GM21786 (cell line): ENCODE measurements at regions not wholly inside any gene's neighbourhood (a gene's known extent, or its start where the extent isn't known, plus 50 kb on each side); places are given as distances from the start of the nearest gene placed in this dataset.
"Not testable (repeated sequence)": the region's sequence is repeated elsewhere in the genome, so short reads cannot be mapped to it uniquely, and the experiment has no call there.

Experiments
- ATAC-seq: cut with Tn5 transposase; IDR thresholded peaks from one replicate; pipeline ENCODE4 v1.9.1; 2021; ENCODE audit not compliant: unreplicated experiment

DNA sequence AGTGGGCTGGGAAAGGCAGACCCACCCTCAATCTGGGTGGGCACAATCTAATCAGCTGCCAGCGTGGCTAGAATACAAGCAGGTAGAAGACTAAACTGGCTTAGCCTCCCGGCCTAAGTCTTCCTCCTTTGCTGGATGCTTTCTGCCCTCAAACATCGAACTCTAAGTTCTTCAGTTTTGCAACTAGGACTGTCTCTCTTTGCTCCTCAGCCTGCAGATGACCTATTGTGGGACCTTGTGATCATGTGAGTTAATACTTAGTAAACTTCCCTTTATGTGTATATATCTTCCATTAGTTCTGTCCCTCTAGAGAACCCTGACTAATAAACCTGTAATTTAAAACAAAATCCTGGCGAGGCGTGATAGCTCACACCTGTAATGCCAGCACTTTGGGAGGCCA, 51.8 kb upstream of the SLC39A8 start:
- ATAC-seq = not testable (repeated sequence)

DNA sequence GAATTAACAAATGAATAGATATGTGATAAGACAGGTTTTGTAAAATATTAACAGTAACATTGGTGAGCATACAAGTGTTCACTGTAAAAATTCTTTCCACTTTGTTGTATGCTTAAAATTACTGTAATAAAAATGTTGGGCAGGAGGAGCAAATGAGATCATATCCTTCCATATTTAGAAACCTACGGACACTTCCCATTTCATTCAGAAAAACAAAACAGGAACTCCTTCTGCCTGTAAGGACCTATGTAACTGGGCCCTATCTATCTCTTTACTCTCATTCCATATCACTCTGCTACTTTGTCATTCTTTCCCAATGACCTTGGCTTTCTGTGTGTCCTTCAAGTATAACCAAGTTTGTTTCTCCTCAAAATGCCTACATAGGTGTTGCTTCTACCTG, 53.7 kb upstream of the SLC39A8 start:
- ATAC-seq = no peak

DNA sequence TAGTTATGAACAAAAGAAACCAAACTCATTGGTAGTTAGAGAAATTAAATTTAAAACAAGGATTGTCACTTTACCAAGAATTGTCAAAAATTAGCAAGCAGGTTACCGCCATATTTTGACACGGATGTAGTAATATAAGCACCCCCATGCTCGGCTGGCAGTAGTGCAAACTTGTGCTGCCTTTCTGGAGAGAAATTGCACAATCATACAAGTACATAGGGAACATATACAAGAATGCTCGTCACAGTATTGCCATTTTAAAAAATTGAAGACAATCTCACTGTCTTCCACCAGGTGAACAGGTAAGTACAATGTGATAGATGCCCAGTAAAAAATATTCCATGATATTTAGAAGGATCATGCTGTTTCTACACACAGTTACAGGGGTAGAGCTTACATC, 55.6 kb upstream of the SLC39A8 start:
- ATAC-seq = no peak

DNA sequence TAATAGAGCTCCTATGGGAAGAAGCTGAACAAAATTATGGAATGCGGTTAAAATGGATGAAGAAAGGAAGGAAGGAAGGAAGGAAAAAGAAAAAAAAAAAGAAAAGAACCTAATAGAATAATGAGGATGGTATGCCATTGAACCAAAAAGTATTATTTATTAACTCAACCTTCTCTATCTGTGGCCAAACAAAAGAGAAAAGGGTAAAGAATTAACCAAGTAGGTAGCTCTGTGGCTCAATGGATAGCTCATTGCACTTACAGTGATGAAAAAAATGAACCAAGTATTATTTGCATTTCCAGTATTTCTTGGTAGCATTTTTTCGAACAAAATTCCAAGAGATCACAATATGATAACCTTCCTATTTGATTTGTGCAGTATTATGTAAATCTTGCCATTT, 56.9 kb upstream of the SLC39A8 start:
- ATAC-seq = no peak

DNA sequence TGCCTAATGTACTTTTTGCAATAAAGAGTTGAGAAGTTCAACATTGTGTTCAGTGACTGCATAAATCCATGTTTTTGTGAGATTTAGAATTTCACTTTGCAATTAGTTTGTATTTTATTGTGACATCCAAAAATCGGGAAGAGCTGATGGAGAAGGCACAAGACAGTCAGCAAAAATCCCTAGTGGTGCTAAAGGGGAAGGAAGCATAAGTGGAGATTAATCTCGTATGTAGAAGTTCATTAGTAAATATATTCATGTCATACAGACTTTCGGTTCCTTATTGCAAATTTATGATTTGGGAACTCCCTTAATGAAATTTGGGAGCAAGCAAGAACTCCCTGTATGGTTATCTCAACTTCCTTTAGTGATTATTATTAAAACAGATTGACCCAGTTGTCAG, 57.8 kb upstream of the SLC39A8 start:
- no peak for ATAC-seq

DNA sequence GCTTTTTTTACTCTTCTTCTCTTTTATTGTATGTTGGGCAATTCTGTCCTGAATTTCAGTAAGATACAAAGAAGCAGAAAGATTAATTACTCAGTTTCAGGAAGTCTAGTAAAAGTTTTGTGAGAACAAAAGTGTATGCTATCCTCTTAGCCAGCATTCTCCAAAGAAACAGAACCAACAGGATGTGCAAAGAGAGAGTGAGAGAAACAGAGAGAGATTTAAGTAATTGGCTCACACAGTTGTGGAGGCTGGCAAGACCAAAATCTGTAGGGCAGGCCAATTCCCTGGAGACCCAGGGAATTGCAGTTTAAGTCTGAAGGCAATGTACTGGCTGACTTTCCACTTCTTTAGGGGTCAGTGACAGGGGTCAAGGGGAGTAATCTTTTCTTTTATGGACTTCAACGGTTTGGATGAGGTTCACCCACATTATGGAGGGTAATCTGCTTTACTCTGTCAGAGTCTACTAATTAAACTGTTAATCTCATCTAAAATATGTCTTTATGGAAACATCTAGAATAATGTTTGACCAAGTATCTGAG, 59.2 kb upstream of the SLC39A8 start:
- ATAC-seq = no peak

DNA sequence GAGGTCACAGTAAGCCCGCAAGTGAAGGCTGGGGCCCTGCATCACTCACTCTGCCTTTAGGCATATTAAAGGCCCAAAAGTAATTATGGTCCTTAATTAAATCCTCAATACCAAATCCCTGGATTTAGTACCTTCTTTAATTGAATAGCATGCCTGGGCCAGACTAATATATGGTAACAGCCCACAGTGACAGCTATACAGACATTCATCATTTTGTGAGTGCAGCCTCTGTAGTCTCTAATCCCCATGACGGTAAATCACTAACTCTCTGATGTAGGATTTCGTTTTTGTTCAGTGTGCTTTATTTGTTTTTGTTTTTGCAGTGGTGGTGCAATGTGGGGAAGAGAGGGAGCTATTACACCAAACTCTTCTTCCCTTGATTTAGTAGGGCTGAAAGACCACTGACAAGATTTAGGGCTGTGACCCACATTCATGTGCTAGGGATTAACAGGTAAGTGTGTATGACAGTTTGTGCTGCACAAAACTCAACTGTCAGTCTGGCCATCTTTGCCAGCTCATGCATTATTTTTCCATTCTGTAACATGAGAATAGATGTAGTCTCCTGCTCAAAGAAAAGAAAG, 60.6 kb upstream of the SLC39A8 start:
- no peak for ATAC-seq

DNA sequence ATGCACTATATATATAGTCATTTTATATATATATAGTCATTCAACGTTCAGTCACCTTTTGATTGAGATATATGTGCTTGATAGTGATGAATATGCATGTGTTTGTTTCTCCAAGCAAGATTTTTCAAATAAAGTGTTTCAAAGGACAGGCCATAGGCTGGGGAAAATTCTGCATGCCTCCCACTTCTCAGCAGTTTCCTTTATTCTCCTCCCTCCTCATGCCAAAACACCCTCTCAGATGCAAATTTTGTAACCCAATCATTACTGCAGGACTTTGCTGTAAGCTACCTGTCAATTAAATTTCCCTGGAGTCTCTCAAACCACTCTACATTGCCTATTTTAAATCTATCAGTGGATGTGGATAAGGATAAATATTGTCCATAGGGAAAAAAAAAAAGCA, 65.6 kb upstream of the SLC39A8 start:
- not testable (repeated sequence) for ATAC-seq

DNA sequence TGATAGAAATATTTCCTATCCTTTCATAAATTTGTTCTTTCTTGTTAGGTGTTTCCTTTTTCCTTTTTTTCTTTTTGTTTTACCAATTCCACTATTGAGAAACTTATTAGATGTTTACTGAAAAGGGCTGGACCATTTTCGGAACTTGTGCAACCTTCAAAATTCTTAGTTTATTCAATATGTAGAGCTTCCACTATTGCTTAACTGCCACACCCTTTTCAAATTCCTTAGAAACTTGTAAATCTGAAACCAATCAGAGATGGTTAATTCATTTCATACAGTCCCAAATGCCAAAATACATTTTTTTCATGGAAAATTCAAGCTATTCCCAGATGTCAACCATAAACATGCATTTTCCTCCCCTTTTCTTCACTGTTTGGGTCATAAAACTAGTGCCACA, 66.1 kb upstream of the SLC39A8 start:
- ATAC-seq = no peak

DNA sequence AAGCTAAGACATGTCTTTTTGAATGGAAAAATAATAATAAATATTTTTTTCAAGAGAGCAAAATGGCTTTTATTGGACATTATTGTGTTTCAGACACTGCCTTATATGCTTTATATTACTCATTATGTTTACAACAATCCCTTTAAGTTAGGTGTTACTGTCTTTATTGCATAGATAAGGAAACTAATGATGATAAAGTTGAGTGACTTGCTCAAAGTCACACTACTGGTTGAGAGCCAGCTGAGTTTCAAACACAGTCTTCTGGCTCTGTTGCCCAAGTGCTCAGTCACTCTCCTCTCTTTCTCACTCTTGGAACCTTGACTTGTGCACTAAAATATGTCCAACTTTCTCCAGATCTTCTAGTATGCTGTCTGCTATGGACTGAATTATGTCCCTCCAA, 71.5 kb upstream of the SLC39A8 start:
- no peak for ATAC-seq

DNA sequence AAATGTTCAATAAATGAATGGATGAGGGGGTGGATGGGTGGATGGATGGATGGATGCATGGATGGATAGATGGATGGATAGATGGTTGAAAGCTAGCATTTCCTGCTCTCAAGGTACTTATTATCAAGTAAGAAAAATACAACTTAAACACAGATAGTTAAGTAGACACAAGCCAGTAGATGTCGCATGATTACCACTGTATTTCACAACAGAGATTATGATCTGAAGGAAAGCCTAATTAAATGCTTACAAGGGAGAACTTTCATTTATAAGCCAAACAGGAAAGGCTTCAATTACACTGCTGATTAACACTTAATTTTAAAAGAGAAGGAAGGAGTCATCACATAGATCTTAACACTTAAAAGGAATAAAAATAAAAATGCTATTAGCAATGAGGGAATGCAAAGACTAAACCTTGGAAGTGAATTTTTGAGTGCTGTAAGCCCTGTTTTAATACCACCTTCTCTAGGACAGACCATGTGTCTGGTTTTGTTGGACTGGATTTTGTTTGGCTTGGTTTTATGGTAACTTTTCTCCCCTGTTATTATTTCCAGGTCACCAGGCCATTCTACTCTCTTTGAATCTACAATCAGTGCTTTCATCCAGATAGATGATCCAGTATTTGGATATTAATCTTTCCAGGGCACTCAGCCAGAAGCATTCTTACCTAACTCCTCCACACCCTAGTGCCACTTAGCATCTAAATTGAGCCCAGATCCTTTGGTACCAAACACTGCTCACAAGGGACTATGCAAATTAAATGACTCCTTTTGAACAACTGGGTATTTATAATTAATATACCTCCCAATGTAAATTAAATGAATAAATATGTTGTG, 75.5 kb upstream of the SLC39A8 start:
- no peak for ATAC-seq

DNA sequence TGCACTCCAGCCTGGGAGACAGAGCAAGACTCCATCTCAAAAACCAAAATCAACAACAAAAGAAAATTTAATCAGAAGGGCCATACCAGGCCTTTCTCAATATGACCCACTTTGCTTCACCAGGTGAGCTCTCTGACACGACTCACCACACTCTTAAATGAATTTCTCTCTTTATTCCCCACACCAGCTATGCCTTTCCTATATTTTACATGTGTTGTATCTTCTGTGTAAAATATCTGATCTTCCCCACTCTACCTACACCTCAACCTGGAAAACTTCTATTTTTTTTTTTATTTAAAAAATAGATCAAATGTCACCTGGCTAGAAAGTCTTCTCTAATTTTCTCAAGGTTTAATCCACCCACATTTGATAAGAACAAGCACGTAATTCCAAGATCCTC, 77.6 kb upstream of the SLC39A8 start:
- ATAC-seq = no peak

DNA sequence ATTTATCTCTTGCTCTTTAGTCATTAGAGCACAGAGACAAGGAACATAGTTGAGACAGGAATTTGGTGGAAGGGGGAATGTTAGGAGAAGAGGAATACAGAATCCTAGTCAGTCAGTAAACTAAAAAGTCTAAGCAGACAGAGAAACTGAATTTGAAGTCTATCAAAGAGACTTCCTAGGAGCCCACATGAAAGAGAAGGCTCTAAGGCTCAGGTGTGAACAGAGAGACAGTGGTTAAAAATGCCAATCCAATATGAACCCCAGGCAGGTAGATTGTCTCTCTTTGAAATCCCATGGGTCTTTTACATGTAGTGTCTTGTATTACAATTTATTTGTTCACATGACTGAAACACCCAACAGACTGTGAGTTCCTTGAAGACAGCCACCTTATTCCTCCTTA, 77.8 kb upstream of the NFKB1 start:
- no peak for ATAC-seq

DNA sequence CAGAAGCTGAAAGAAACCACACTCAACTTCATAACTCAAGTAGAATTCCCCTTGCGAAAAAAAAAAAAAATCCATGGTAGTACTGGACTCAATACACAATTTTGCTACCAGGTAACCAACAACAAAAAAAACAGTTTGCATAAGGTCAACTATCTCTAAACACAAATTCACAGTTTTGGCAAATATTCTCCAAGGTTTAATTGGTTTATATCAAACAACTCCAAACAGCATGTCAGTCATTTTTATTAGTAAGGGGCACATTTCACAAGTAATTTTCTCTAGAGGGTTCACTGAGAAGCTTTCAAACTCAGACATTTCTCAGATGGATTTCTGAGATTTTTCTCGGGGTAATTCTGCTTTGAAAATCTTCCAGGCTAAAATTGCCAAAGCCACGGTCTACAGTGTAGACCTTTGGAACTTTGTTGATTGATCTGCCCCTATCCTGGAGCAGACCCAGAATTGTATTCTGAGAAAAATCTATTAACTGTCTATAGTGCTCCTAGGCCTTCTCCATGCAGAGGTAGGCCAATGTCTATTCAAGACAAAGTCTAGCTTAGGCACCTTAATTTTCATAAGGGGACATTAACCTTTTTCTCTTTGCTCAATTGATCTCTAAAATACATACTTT, 73.7 kb upstream of the NFKB1 start:
- ATAC-seq = no peak

DNA sequence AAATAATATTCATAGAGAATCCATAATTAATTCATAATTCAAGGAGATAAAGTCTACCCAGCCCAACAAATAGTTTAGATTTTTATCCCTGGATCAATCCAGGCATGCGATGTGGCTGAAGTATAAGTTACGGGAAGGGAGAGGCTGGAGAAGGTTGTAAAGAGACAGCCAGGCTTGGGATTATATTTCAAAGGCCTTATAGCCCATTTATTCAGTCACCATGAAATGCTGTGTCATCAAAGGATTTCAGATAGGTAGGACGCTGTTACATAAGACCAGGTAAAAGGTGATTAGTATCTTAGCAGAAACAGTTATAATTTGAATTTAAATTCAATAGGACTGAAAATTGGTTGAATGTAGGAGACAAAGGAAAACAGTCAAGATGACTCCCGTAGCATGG, 73.0 kb upstream of the NFKB1 start:
- no peak for ATAC-seq

DNA sequence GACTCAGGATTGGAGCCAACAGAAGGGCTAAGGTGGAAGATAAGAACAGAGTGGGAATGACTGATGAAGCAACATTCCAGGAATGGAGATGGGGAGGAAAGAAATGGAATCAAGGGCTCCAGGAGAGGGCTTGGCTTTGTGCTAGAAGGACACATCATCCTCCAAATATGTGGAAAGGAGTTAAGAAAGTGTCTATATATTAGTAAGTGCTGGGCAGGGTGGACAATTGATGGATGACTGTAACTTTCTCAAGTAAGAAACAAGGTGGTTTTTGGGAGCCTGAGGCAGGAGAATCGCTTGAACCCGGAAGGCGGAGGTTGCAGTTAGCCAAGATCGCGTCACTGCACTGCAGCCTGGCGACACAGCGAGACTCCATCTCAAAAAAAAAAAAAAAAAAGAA, 71.6 kb upstream of the NFKB1 start:
- ATAC-seq = no peak

DNA sequence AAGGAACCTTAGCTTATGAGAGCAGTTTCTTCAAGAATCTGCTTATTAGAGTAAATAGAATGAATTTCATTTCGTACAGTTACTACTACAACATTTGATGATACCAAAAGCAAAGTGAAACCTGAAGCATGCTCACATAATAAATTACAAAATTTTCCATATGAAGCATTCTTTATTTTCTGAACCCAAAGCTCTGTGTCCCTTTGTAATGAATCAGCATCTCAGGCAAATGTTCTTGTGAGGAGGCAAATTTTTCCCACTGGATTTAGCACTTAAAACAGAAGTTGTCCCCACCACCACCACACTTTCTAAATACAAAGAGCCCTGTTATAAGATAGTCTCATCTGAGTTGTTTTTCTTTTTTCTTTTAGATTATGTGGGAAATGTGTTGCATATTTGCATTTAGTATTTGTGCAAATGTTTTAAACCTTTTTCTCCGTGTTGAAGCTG, 70.7 kb upstream of the NFKB1 start:
- no peak for ATAC-seq

DNA sequence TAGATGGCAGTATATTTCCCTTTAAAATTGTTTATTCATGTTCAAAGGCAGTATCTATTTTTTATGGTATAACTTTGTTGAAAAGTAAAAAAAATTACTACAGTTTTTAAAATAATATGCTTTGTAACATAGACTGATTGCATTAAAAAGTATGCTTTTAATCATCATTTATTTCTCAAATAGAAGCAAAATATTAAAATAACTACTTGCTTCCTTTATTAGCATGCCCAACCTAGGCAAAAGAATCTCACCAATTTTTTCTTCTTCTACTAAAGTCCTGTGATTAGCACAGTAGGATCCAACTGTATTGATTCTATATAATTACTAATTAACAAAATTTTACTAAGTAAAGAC, 69.6 kb upstream of the NFKB1 start:
- no peak for ATAC-seq

DNA sequence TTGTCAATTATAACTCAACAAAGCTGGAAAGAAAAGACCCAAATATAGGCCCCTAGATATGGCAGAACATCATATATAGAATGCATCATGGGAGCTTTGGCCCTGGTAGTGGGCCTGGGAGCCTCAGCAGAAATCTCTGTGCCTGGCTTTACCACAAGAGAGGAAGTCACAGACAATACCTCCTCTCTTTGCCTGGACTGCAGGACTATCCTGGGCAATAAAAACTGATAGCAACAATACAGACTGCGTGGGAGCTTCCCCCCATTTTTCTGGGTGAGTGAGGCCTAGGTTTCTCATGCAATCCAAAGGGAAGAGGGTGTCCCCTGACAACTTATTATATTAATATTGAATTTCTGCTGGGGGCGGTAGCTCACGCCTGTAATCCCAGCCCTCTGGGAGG, 64.0 kb upstream of the NFKB1 start:
- no peak for ATAC-seq

DNA sequence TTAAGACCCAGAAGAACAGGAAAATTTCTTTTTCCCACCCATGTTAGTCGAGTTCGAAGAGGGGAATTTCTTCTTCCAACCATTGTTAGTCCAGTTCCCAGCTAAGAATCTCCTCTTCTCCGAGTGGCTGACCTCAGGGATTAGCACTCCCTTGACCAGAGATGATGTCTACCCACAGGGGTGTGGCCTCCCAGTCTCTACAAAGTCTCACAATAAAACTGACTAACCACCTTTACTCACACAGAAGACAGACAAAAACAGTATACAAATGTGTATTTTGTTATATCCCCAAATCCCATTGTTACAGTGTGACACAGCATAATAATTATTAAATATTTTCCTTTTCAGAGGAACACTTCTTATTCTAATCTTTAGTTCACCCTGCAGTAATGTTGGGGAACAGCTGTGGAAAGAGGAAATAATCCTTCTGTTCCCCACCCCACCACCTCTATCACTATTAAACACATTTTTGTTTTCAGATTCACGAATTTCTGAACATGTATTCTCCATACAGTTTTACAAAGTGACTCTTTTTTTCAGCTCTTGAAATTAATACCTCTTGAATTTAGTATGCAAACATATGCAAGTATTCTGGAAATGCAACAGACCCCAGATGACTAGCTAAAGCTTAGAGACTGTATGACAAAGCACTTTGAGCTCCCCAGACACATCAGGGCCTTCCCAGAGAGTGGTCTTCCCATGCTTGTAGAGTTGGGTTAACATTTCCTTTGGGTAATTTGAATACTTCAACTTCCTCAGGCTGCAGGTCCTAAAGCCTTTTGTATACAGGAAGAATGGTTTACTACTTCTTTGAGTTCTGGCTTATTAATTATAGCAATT, 62.5 kb upstream of the NFKB1 start:
- no peak for ATAC-seq

DNA sequence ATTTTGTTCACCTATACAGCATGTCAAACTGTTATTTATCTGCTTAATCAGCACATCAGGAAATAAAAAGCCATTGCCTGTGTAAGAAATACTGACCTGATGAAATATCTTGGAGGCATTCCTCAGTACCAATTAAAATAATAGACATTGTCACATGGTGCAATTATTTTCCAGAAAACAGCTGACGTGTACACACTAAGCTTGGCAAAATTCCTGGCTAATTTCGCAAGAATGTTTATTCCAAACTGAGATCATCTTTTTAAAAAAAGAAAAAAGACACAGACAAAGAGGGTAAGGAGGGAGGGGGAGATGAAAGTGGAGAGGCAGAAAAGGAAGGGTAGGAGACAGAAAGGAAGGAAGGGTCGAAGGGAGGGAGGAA, 61.9 kb upstream of the NFKB1 start:
- ATAC-seq = no peak
